ENCODE measurements at regions not wholly inside any gene's neighbourhood (a gene's known extent, or its start where the extent isn't known, plus 50 kb on each side); places are given as distances from the start of the nearest gene placed in this dataset.

DNA sequence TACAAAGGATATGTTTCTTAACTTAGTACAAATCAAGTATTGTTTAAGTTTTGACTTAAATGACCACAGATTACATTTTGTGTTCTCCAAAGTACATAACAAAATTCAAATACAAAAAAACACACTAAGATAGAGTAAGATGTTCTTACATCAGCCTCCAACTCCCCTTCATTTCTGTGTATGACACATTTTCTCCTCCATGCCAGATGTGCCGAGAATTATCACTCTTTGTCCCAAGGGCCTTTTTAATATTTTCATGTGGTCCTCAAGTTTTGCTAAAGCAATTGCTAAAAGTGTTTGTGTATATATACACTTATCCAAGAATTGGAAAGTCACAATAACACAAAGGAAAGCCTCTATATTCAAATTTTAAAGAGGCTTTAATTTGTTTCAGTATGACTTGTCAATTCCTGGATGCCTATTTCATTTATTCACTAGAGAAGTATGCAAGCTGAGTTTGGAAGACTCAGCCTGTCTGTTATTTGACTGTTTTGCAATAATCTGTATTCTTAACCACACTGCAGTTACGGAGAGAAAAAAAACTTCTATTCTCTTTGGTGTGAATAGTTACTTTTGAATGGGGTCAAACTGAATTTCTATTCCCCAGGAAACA is 586.4 kb upstream of the SEMA3D start:
- DNase-seq = no peak

DNA sequence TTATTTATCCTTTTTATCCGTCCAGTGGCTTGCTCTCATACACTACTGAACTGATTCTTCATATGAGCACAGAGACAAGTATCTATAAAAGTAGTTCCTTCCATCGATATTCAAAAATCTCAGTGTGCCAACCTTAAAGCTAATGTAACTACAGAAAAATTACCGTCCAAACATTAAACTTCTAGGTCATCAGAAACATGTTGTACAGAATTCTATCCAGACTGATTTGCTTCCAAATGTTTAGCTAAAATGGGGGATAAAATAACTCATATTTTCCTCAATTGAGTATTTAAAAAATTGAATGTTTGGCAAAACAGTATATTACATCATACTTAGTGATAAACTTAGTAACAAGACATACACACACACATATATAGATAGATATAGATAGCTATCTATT is 584.7 kb upstream of the SEMA3D start:
- no peak for DNase-seq

DNA sequence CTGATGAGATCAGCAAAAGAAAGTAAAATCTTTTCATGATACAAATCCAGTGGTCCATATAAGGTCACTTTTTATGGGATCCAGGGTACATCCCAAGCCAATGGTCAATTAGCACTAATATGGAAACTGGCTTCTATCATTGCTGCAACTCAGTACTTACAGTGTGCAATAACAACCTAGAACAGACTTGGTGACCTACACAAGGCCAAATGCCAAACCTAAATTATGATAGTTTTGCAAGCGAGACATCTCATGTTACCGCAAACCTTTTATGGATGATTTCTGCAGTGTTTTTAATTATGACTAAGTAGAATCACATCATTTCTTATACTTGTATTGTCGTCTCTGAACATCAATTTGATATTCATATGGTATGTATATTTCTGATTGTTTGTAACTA is 583.5 kb upstream of the SEMA3D start:
- DNase-seq = no peak

DNA sequence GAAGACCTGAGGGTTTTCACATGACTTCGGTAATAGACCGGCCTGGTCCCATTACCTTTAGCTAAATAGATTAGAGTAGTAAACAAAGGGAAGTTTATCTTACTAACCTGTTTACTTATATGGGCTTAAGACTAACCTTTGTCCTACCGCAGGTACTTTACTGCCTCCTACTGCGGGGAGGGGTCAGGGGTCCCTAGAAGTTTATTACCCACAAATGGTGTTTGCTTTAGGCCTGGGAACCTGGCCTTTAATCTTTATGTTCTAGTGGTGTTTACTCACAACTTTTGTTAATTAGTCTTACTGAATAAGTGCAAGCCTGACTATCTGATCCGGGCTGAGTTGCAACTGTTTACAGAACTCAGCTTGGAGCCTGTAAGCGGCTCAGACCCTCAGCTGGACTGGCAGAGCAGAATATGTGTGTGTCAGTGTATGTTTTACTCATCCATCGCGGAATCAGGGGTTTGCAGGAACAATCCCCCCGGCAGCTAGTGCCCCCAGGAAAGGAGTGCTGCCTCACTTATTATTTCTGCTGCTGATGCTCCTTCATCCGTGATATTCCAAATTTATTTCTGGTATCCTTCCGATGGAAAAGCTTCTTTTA is 578.9 kb upstream of the SEMA3D start:
- DNase-seq = no peak

DNA sequence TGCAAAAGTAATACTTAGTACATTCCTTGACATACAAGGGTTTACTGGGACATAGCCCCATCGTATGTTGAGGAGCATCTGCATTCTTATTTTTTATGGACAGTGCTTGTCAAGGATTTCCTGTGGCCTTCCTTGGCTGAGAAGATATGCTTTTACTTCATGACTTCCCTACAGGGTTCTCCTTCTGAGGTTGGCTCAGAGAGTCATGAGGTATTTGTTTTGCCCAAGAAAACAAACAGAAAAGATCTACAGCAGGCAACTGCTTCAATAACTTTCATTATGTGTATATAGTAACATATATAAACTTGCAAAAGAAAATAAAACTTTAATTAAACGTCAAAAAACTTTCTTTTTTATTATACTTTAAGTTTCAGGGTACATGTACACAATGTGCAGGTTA is 577.2 kb upstream of the SEMA3D start:
- no peak for DNase-seq

DNA sequence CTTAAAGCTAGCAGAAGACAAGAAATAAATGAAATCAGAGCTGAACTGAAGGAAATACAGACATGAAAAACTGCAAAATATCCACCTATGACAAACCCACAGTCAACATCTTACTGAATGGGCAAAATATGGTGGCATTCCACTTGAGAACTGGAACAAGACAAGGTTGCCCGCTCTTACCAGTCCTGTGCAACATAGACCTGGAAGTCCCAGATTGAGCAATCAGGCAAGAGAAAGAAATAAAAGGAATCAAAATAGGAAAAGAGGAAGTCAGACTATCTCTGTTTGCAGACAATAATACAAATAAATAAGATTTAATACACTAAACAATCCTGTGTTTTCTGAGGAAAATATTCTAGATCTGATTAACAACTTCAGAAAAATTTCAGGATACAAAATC is 570.5 kb upstream of the SEMA3D start:
- DNase-seq = no peak

DNA sequence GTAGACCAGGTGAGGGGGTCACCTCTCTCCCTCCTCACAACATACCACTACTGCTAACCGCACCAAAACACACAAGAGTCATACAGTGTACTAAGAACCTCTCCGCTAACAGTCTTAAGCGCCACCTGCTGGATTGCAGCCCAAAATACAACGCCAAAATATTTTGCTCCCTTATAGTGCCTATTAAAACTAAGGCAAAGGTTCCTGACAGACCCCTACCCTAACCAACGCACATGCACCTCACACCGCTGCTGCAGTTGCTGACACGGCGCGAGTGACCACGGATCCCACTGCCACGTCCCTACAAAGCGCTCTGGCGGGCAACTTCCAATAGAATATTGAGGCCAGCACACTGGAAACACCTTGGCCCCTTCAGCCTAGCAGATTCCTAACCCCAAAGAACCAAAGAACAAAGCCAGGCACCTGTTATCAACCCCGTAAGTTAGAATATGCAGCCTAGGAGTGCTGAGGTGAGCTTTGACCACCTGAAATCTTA is 563.6 kb upstream of the SEMA3D start:
- DNase-seq = no peak

DNA sequence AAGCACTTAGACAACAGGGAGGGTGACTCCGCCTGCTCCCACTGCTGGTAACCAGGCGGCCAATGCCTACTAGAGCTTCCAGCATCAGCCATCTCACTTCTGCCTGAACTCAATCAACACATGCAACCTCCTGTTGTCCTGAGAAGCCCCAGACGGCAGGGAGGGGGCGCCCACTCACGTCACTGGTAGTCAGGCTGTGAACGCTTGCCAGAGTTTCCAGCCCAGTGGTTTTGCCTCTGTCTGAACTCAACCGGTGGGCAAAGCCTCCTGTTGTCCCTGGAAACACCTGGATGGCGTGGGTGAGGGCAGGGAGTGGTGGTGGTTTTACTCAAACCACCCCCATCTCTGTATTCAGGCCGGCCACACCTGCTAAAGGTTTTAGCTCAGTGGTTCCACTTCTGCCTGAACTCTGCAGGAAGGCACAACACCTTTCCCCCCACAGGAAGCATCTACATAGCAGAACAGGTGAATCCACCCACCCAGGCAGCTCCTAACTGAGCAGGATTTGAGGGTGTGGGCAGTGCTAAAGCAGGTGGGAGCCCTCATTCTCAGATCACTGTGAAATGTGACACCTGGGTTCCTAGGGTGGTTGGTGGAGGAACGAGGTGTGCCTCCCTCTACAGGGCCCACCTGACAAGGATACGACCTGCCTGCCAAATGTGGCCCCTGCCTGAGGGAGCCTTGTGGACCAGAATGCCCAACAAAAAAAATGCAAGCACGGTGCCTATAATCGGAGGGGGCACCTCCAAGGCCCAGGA is 563.0 kb upstream of the SEMA3D start:
- no peak for DNase-seq

DNA sequence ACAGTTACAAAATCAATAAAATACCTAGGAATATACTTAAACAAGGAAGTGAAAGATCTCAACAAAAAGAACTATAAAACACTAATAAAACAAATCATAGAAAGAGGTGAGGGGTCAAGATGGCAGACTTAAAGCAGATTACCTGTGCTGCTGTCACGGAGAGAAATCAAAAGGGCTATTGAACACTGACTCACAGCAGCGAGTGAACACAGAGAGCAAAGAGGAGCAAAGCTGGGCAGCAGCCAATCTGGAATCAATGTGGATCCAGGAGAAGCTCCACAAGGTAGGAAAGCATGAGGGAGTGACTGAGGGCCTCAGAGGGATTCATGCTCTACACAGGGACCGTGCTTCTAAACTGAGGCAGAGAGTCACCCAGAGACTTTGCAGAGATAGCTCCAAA is 562.0 kb upstream of the SEMA3D start:
- no peak for DNase-seq

DNA sequence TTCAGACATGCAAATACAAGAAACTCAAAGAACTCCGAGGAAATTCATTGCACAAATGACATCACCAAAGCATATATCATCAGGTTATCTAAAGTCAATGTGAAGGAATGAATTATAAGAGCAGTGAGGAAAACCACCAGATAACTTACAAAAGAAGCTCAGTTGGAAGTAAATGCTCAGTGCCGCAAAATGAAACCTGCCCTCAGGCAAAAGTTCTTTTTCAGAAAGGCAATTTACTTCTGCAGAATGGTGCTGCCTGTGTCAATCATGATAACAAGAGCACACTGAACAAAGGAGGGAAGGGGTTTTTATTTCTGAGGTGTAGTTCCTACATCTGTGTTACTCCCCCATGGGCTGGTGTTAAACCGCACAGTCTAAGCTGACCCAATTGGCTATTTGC is 550.6 kb upstream of the SEMA3D start:
- no peak for DNase-seq

DNA sequence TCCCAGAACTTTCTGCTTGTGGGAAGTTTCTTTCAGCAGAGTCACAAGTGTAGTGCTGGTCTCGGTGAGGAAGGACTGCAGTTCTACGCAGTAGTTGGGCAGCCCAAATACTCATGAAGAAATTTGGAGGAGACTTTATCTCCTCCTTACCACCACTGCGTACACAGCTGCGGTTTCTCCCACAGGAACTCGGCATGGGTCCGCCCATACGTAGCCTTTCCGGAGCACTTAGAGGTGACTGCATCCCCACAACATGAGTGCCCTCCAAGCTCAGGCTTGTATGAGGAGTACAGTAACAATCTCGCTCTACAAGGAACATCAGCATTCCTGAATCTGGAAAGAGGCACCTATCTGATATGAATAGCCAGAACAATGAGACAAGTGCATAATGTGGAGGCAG is 549.2 kb upstream of the SEMA3D start:
- no peak for DNase-seq

DNA sequence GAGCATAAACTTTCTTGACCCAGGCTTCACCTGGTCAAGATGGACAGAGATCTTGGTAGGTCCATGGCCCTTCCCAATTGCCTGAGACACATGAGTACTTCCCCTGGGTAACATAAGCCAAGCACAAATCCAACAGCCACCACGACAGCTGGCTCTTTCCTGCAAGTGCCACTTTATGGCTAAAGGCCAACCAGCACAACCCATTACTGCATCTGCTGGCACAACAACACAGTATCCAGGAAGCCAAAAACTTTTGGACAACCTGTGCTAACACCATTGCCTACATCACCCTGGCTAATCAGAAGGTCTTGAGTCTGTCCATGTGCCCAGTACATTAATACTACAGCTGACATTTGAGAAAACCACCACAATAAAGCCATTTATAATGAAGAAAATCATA is 548.0 kb upstream of the SEMA3D start:
- no peak for DNase-seq

DNA sequence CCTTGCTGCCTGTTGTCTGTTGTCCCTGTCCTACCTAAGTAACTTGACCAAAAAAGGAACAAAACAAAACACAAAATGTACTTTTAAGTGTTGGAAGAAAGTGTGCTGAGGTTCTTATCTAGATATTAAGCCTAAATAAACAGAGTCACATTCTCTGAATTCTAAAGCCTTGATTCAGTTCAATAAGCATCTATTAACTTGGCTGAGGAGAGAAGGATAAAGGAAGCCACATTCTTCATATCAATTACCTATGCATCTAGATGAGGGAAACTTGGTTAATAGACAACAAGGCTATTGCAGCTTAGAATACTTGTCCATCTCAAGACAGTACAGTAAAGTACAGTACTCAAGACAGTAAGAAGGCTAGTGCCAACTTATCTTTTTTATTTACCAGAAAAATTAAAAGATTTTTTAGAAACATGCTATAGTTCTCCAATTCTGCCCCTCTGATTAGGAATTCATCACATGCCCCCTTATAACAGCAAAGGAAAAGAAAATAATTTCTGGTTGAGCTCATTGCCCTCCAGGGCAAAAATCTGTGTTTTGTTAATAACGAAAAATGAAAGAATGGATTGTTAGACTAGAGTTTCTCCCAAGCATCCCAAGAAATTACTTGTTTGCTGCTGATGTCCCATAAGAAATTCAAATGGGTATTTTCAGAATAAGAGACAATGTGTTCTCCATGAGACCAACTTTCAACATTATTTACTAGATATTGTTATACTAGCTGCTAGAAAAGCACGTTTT is 546.5 kb upstream of the SEMA3D start:
- DNase-seq = no peak

DNA sequence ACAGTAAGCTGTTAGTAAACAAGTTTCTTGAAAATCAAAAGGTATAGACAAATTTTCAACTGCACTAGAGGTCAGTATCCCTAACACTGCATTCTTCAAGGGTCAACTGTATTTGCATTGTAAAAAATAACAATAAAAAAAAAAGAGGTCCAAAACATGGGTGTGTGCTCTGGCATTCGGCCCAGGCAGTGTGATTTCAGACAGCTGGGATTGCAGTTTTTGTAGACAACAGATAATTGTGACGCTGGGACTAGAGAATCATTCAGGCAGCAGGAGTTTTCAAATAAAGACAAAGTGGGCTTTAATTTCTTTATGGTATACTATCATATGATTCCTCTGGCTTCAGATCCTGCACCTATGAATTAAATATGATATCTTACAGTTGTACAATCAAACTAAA is 543.2 kb upstream of the SEMA3D start:
- DNase-seq = no peak

DNA sequence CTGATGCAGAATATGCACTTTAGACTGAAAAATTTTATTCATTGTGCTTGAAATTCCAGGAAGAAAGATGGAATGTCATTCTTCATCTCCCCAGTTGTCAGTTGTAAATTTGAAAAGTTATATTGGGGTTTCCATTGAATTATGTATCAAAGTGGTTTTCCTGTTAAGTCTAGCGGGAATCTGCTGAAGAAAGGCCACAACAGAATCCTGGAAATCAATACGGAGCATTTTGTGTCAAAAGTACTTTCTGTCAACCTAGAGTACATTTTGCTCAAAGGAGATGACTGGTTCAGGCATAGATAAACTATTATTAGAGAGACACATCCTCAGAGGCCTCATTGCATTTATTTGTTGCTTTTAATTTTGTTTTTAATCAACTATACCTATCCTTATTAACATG is 538.2 kb upstream of the SEMA3D start:
- DNase-seq = no peak

DNA sequence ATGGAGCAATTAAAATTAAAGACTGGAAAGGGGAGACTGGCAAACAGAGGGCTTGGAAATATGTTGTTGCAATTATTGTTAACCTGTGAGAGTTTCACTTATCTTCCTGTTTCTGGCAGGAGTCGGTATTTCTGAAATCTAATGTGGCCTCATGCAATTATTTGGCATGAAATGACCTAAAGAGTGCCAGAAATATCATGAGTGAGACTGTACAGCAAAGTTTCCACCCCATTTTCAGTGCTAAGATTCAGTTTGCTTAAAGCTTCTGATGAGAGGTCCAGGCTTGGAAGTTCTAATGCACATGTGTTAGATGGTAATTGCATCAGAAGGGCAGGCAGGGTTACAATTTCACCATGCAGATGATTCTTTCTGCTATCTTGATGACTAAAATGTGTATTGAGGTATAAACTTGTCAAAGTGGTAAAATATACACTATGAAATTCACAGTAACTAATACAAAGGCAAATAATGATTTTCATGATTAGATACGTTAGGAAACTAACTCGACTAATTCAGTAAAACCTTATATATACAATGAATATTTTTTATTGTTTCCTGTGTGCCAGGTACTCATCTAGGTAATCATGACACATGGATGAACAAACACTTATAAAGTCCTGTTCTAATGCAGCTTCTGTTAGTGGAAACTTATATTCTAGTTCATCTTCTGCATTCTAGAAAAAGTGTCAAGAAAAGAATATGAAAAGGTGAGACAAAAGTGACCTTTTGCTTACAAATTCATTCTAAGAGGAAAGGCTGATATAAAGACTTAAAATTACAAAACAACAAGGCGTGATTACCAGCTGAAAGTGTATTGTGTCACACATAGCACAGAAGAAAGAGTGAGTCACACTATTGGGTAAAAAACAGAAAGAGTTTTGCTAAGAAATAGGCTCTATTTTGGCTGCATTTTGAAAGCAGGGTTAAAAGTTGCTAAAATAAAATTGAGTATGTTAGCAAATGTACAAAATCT is 533.4 kb upstream of the SEMA3D start:
- DNase-seq = no peak

DNA sequence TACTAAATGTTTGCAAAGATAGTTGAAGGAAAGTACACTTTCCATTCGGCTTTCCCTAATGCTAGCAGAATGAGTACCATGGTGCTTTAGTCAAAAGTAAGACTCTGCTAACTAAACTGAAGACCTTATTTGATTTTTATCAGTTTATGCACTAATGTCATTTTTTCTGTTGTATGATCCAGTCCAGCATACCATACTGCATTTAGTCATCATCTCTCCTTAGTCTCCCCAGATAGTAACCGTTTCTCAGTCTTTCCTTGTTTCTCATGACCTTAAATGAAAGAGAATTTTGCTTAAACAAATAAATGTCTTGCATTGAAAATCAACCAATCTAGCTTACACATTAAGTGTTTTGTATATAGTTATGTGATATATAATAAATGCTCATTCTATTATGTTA is 529.5 kb upstream of the SEMA3D start:
- DNase-seq = no peak

DNA sequence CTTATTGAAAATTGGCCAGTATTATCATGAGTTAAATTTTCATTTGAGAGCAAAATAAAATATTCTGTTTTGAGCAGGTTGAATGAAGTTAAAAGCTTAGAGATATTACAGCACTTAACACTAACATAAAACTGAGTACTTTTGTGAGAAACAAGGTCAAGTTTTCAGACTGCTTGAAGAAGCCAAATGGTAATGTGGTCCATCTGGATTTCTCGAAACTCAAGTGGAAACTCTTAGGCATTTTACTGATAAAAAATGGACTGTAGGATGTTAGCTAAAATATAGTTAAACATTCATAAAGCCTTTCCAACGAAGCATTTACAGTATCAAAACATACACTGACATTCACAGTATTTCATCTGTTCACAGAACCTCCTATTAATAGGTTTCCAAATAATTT is 528.1 kb upstream of the SEMA3D start:
- no peak for DNase-seq

DNA sequence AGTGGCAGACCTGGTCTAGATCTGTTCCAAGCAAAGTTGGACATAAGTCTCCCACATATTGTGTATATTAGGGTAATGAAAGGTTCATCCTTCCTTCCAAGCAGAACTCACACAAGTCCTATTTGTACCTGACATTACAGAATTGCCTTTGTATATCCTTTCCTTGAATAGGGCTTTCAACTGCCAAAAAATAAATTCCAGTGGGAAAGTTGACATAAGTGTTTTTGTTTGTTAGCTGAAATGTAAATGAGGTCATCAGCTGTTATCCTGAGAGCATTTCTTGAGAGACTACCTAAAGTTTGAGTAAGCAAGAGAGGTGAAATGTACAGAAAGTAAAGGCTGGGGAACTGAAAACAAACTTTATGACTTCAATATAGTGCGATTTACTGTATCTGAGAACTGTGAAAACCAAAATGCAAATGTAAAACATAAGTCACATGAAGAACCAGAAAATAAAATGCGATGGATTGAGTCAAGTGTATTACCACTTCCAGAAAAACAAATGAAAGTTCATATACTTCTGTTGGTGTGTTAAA is 527.3 kb upstream of the SEMA3D start:
- DNase-seq = no peak

DNA sequence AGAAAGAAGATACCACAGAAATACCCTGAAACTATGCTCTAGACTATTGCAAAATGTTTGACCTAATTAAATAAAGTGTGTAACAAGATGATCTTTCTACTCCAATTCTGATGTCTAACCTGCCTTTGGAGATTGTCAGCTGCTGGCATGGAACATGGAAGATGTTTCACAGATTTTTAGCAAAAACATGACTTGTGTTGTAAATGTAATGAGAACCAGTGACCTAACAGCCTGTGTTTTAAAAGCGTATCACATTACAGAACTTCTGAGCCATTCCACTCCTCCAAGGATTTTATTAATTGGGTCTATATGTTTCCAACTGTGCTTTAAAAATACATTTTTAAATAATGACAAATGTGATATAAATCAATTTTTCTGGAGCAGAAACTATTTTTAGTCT is 526.3 kb upstream of the SEMA3D start:
- no peak for DNase-seq

DNA sequence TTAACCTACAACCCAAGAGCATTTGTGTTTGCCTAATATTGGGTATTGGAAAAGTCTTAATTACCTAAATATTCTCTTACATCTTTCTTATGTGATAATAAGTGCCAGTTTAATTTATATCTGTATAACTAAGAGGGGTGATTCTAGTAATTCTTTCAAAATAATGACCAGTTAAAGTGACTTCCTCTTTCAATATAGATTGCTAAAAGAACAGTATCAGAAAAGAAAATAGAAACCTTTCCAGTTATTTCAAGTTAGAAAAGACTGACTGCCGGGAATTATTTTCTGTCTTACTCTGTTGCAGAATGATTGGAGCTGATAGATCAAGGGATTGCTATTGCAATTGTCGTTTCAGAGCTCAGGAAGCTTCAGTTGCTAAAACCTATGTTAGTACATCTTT is 525.0 kb upstream of the SEMA3D start:
- DNase-seq = no peak

DNA sequence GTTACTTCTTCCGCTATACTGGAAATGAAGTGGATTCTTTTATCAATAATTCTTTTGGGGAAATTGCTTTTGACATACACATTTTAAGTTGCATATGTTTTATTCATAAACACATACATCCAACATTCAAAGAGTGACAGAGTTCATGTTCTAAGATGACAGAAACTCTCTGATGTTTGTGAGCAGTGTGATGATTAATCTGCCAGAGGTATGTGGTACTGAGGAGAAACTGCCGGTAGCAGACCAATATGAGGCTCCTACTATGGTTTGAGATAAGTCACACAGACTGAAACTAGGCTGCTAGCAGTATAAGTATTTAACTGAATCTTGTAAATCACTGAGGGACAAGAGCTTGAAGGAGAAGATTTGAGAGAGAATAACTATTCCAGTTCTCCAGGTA is 524.1 kb upstream of the SEMA3D start:
- DNase-seq = no peak
